BLaER1 (cell line): ENCODE measurements at regions not wholly inside any gene's neighbourhood (a gene's known extent, or its start where the extent isn't known, plus 50 kb on each side); places are given as distances from the start of the nearest gene placed in this dataset.
"Not testable (repeated sequence)": the region's sequence is repeated elsewhere in the genome, so short reads cannot be mapped to it uniquely, and the experiment has no call there.

Experiments
- H3K27ac ChIP-seq: shearing (Covaris generic); formaldehyde crosslinking; 2 replicates; pipeline ENCODE4 v1.8.1; 2022
- H3K27me3 ChIP-seq: shearing (Covaris generic); formaldehyde crosslinking; 2 replicates; pipeline ENCODE4 v1.8.1; 2022
- H3K36me3 ChIP-seq: shearing (Covaris generic); formaldehyde crosslinking; 2 replicates; pipeline ENCODE4 v1.8.1; 2022
- H3K4me1 ChIP-seq: shearing (Covaris generic); formaldehyde crosslinking; 2 replicates; pipeline ENCODE4 v1.8.1; 2022
- H3K4me2 ChIP-seq: shearing (Covaris generic); formaldehyde crosslinking; 2 replicates; pipeline ENCODE4 v1.8.1; 2022
- H3K4me3 ChIP-seq: shearing (Covaris generic); formaldehyde crosslinking; 2 replicates; pipeline ENCODE4 v1.8.1; 2022
- H3K9ac ChIP-seq: shearing (Covaris generic); formaldehyde crosslinking; 2 replicates; pipeline ENCODE4 v1.8.1; 2022
- H3K9me3 ChIP-seq: shearing (Covaris generic); formaldehyde crosslinking; 2 replicates; pipeline ENCODE4 v1.8.1; 2022
- H4K20me1 ChIP-seq: shearing (Covaris generic); formaldehyde crosslinking; 2 replicates; pipeline ENCODE4 v1.8.1; 2022
- Cebpa-rat ChIP-seq: shearing (Covaris generic); IDR thresholded peaks from 2 replicates; pipeline ENCODE4 v1.8.1; 2022

GRCh38 chr20:29744071-29744470 lies 1513.4 kb upstream of the DEFB115 start:
- H4K20me1 ChIP-seq: no peaks in the 10 kb centered on the region
- no peak overlapping the region for H3K9ac ChIP-seq
- no peak overlapping the region for H3K4me2 ChIP-seq
- no peaks in the 10 kb centered on the region for H3K4me1 ChIP-seq
- no peaks in the 10 kb centered on the region for H3K27me3 ChIP-seq
- H3K9me3 ChIP-seq: peaks cover 48% of the 10 kb centered on the region
- H3K36me3 ChIP-seq: no peaks in the 10 kb centered on the region
- no peak for TF ChIP-seq Cebpa-rat
- no peak overlapping the region for H3K27ac ChIP-seq
- H3K4me3 ChIP-seq: no peak overlapping the region

GRCh38 chr20:29745534-29746245 lies 1511.8 kb upstream of the DEFB115 start:
- H3K36me3 ChIP-seq, H3K4me3 ChIP-seq, H4K20me1 ChIP-seq, H3K4me2 ChIP-seq, H3K9ac ChIP-seq, H3K27ac ChIP-seq, H3K4me1 ChIP-seq, H3K27me3 ChIP-seq: not testable (repeated sequence)
- H3K9me3 ChIP-seq: peaks cover 42% of the 10 kb centered on the region

DNA sequence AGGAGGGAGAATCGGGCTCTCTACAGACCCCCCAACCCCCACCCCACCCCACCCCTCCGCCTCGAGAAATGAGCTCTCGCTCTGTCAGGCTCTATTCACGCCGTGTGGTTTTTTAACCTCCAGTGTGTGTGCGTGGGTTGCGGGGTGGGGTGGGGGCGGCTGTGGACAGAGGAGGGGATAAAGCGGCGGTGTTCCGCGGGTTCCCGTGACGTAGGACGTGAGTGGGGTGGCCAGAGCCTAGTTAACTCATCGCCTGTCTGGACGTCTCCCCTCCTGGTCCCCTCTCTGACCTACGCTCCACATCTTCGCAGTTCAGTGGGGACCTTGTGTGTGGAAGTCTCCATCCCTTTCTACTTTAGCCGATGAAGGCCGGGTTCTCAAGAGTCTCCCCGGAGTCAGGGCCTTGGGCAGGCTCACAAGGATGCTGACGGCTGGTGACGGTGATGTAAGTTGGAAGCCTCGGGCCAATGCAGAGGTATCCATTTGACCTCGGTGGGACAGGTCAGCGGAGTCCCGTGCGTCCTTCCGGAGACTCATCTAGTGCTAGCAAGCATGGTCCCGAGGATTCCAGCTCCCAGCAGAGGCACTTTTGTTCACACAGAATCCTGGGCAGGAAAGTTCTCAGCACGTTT lies 1507.1 kb upstream of the DEFB115 start:
- Histone ChIP-seq H3K27me3 (no peaks in the 10 kb centered on the region), H3K4me2 (no peak overlapping the region), H3K4me3 (no peak overlapping the region), H3K36me3 (no peaks in the 10 kb centered on the region), H4K20me1 (no peaks in the 10 kb centered on the region), H3K4me1 (no peaks in the 10 kb centered on the region), H3K9ac (no peak overlapping the region), H3K27ac (no peak overlapping the region), H3K9me3 (no peaks in the 10 kb centered on the region)
- TF ChIP-seq Cebpa-rat: no peak

GRCh38 chr20:29752644-29753425 lies 1504.6 kb upstream of the DEFB115 start:
- not testable (repeated sequence) for H4K20me1 ChIP-seq, H3K36me3 ChIP-seq, H3K4me1 ChIP-seq, H3K9ac ChIP-seq, H3K27me3 ChIP-seq, H3K4me2 ChIP-seq, H3K4me3 ChIP-seq, H3K27ac ChIP-seq, H3K9me3 ChIP-seq

DNA sequence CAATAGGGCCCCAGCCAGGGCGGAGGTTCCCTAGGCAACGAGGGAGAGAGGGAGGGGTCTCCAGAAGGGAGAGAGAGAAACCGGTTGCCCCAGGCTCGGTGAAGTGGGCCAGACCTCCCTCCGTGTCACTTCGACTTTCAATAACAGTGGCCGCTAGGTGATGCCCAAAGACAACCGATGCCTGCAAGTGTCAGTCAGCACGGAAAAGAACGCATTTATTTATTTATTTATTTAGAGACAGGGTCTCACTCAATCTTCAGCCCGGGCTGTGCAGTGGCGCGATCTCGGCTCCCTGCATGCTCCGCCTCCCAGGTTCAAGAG lies 1504.1 kb upstream of the DEFB115 start:
- not testable (repeated sequence) for H3K4me2 ChIP-seq, H3K27me3 ChIP-seq, H3K4me1 ChIP-seq, H3K9ac ChIP-seq, H4K20me1 ChIP-seq, H3K27ac ChIP-seq, H3K9me3 ChIP-seq, H3K36me3 ChIP-seq, H3K4me3 ChIP-seq

GRCh38 chr20:29753879-29754278 lies 1503.6 kb upstream of the DEFB115 start:
- not testable (repeated sequence) for H3K27me3 ChIP-seq, H3K9me3 ChIP-seq, H3K4me2 ChIP-seq, H4K20me1 ChIP-seq, H3K4me3 ChIP-seq, H3K4me1 ChIP-seq, H3K36me3 ChIP-seq, H3K9ac ChIP-seq, H3K27ac ChIP-seq

- not testable (repeated sequence) for H3K4me2 ChIP-seq, H3K27ac ChIP-seq, H3K9me3 ChIP-seq, H3K36me3 ChIP-seq, H4K20me1 ChIP-seq, H3K4me1 ChIP-seq, H3K27me3 ChIP-seq, H3K4me3 ChIP-seq, H3K9ac ChIP-seq
Measured at GRCh38 chr20:29755854-29756498, 1501.5 kb upstream of the DEFB115 start.

GRCh38 chr20:29756664-29757063 lies 1500.8 kb upstream of the DEFB115 start:
- TF ChIP-seq Cebpa-rat: no peak
- H3K4me1 ChIP-seq: no peaks in the 10 kb centered on the region
- H3K4me3 ChIP-seq: no peak overlapping the region
- H3K4me2 ChIP-seq: no peak overlapping the region
- no peaks in the 10 kb centered on the region for H4K20me1 ChIP-seq
- H3K9me3 ChIP-seq: peaks cover 9% of the 10 kb centered on the region
- H3K36me3 ChIP-seq: no peaks in the 10 kb centered on the region
- no peaks in the 10 kb centered on the region for H3K27me3 ChIP-seq
- H3K27ac ChIP-seq: no peak overlapping the region
- no peak overlapping the region for H3K9ac ChIP-seq

GRCh38 chr20:29761621-29762385 lies 1495.7 kb upstream of the DEFB115 start:
- H3K27me3 ChIP-seq, H3K36me3 ChIP-seq, H3K4me1 ChIP-seq, H4K20me1 ChIP-seq, H3K4me2 ChIP-seq, H3K27ac ChIP-seq, H3K9ac ChIP-seq, H3K4me3 ChIP-seq: not testable (repeated sequence)
- peaks cover 23% of the 10 kb centered on the region for H3K9me3 ChIP-seq

- Histone ChIP-seq H3K4me2 (no peak overlapping the region), H3K27me3 (no peaks in the 10 kb centered on the region), H3K27ac (no peak overlapping the region), H3K4me1 (no peaks in the 10 kb centered on the region), H3K9me3 (peaks cover 23% of the 10 kb centered on the region), H3K9ac (no peak overlapping the region), H3K36me3 (no peaks in the 10 kb centered on the region), H4K20me1 (no peaks in the 10 kb centered on the region), H3K4me3 (no peak overlapping the region)
- no peak for TF ChIP-seq Cebpa-rat
Measured at GRCh38 chr20:29762620-29763019, 1494.8 kb upstream of the DEFB115 start.
